22Rv1 (cell line): ENCODE measurements at regions not wholly inside any gene's neighbourhood (a gene's known extent, or its start where the extent isn't known, plus 50 kb on each side); places are given as distances from the start of the nearest gene placed in this dataset.

Source experiments
- ZFX ChIP-seq: fragments of 450-650 bp; IDR thresholded peaks from 2 replicates; pipeline ENCODE4 v1.6.1; 2017; ENCODE audit warnings: antibody characterized with exemption, borderline replicate concordance
- TF ChIP-seq, protein P1 (sequence below): fragments of 450-650 bp; IDR thresholded peaks from 2 replicates; pipeline ENCODE4 v1.5.1; 2017; ENCODE audit warnings: mild to moderate bottlenecking

DNA sequence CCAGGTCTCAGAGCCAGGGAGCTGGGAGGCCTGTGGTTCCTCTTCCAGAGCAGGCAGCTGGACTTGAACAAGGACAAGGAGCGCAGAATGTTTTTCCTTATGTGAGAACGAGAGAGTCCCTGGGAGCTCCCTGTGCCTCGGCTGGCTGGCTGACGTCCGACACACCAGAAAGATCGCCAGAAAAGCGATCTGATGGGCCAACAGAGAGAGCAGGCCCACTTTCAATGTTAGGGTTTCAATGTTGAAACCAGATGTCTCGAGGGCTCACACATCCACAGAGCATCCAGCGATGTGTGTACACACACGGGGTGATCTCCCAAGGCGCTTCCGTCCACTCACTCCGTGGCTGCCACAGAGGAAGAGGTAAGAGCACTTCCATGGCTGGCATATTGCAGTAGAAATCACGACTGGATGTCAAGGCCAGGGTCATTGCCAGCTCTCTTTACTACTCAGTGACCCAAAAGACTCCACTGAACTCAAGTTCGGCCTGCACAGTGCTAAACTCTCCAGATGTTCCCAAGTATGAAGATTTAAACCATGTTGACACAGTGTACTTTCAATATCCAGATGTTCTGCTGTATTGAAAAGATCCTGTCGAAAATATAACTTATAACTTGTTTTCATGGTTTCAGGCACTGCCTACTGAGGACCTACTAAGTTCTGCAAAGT lies 70.8 kb upstream of the FOXC1 start:
- TF ChIP-seq, protein P1, sequence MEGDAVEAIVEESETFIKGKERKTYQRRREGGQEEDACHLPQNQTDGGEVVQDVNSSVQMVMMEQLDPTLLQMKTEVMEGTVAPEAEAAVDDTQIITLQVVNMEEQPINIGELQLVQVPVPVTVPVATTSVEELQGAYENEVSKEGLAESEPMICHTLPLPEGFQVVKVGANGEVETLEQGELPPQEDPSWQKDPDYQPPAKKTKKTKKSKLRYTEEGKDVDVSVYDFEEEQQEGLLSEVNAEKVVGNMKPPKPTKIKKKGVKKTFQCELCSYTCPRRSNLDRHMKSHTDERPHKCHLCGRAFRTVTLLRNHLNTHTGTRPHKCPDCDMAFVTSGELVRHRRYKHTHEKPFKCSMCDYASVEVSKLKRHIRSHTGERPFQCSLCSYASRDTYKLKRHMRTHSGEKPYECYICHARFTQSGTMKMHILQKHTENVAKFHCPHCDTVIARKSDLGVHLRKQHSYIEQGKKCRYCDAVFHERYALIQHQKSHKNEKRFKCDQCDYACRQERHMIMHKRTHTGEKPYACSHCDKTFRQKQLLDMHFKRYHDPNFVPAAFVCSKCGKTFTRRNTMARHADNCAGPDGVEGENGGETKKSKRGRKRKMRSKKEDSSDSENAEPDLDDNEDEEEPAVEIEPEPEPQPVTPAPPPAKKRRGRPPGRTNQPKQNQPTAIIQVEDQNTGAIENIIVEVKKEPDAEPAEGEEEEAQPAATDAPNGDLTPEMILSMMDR = no peak
- no peak for TF ChIP-seq ZFX
